ENCODE measurements at regions not wholly inside any gene's neighbourhood (a gene's known extent, or its start where the extent isn't known, plus 50 kb on each side); places are given as distances from the start of the nearest gene placed in this dataset.

- H3K36me3 Mint-ChIP-seq = no peaks in the 10 kb centered on the region
- no peak overlapping the region for H3K27ac Mint-ChIP-seq
- no peak overlapping the region for H3K4me3 Mint-ChIP-seq
- no peak for TF ChIP-seq CTCF (IDR thresholded peaks at IDR 0.05; ENCODE audit: unreplicated experiment)
- peaks cover under 1% of the 10 kb centered on the region for H3K9me3 Mint-ChIP-seq
- H3K27me3 Mint-ChIP-seq (ENCODE audit: low read depth) = no peaks in the 10 kb centered on the region
- H3K4me1 Mint-ChIP-seq = peaks cover 13% of the 10 kb centered on the region
- DNase-seq (ENCODE audit: low spot score in 2 of 2, unreplicated experiment in 2 of 2) = no peak
These were observed 267.7 kb upstream of the SPRED2 start for GRCh38 chr2:65700004-65700651.

GRCh38 chr2:65691816-65692215 lies 259.4 kb upstream of the SPRED2 start:
- no peak for TF ChIP-seq CTCF (IDR thresholded peaks at IDR 0.05; ENCODE audit: unreplicated experiment)
- Mint-ChIP-seq H3K9me3 (no peaks in the 10 kb centered on the region), H3K4me3 (no peak overlapping the region), H3K36me3 (no peaks in the 10 kb centered on the region), H3K27ac (peak overlapping the region; percentile 63), H3K4me1 (peaks cover 23% of the 10 kb centered on the region), H3K27me3 (ENCODE audit: low read depth) (no peaks in the 10 kb centered on the region)
- DNase-seq (ENCODE audit: low spot score in 2 of 2, unreplicated experiment in 2 of 2) = no peak

GRCh38 chr2:65688141-65688886 lies 255.9 kb upstream of the SPRED2 start:
- H3K9me3 Mint-ChIP-seq = no peaks in the 10 kb centered on the region
- no peak overlapping the region for H3K27ac Mint-ChIP-seq
- no peaks in the 10 kb centered on the region for H3K36me3 Mint-ChIP-seq
- H3K4me3 Mint-ChIP-seq = no peak overlapping the region
- TF ChIP-seq CTCF (IDR thresholded peaks at IDR 0.05; ENCODE audit: unreplicated experiment) = no peak
- H3K4me1 Mint-ChIP-seq = peaks cover 23% of the 10 kb centered on the region
- H3K27me3 Mint-ChIP-seq (ENCODE audit: low read depth) = peaks cover 2% of the 10 kb centered on the region
- no peak for DNase-seq (ENCODE audit: low spot score in 2 of 2, unreplicated experiment in 2 of 2)

DNA sequence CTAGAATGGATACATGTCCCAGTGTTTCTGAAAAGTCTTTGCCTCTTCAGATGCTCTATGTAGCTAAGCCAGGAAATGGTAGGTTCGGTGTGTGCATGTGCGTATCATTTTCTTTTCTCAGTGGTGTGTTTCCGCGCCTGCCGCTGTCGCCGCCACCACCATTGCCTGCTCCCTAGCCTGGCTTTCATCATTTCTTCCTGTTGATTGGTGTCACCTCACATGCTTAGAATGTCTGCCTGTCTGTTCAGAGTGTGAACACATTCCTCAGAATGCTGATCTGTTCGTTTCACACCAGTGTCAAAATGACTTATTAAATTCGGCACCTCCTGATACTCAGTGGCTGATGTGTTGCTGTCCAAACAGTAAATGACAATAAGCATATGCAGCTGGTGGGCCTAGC lies 255.2 kb upstream of the SPRED2 start:
- H3K36me3 Mint-ChIP-seq = no peaks in the 10 kb centered on the region
- H3K27me3 Mint-ChIP-seq (ENCODE audit: low read depth) = peaks cover 2% of the 10 kb centered on the region
- no peak for DNase-seq (ENCODE audit: low spot score in 2 of 2, unreplicated experiment in 2 of 2)
- TF ChIP-seq CTCF (IDR thresholded peaks at IDR 0.05; ENCODE audit: unreplicated experiment) = no peak
- no peak overlapping the region for H3K4me3 Mint-ChIP-seq
- no peaks in the 10 kb centered on the region for H3K9me3 Mint-ChIP-seq
- no peak overlapping the region for H3K27ac Mint-ChIP-seq
- H3K4me1 Mint-ChIP-seq = peaks cover 23% of the 10 kb centered on the region

DNA sequence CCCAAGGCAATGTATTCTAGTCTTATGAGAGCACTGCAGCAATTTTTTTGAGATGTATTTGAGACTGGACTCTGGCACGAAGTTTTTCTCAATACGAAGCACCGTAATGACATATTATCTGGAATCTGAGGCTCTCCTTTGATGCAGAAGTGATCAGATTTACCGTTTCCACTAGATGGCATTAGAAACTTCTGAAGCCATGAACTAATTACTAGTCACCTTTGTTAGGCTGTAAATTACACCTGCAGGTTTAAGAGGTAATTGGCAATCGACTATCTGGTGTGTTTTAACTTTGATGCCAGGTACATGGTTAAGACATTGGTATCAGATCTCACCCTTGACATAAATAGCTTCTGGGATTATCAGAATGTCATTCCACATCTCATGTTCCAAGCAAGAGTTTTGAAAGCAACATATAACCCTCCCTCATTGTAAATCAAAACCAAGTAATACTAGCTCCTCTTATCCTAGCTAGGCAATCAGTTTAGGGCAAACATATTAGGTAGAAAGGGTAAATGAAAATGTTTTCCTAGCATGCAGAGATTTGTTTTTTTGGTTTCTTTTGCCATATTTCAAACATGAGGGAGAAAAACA lies 254.6 kb upstream of the SPRED2 start:
- H3K27ac Mint-ChIP-seq = no peak overlapping the region
- H3K9me3 Mint-ChIP-seq = no peaks in the 10 kb centered on the region
- H3K27me3 Mint-ChIP-seq (ENCODE audit: low read depth) = peaks cover 2% of the 10 kb centered on the region
- no peak overlapping the region for H3K4me3 Mint-ChIP-seq
- TF ChIP-seq CTCF (IDR thresholded peaks at IDR 0.05; ENCODE audit: unreplicated experiment) = no peak
- H3K36me3 Mint-ChIP-seq = no peaks in the 10 kb centered on the region
- peaks cover 23% of the 10 kb centered on the region for H3K4me1 Mint-ChIP-seq
- no peak for DNase-seq (ENCODE audit: low spot score in 2 of 2, unreplicated experiment in 2 of 2)

Measured in mesothelial cell of epicardium (in vitro differentiated cells).